Activated CD8-positive, alpha-beta T cell treated with anti-CD3 and anti-CD28 coated beads, Interleukin-2, amount 10 ng/mL, durations not matched to agents 7 days and 5 days (primary cell): ENCODE measurements at regions not wholly inside any gene's neighbourhood (a gene's known extent, or its start where the extent isn't known, plus 50 kb on each side); places are given as distances from the start of the nearest gene placed in this dataset.

Experiments used
- ATAC-seq: fragments of 150-1000 bp; cut with Tn5 transposase; one replicate; pipeline ENCODE4 v1.10.0; 2021; ENCODE audit warnings: moderate library complexity
- CTCF ChIA-PET: fragments of 350-600 bp; sonication (Branson Sonifier 250); formaldehyde crosslinking; loops from one replicate; lab custom pipeline; 2021; ENCODE audit warnings: antibody characterized with exemption; lab: Charles Lee
- POLR2A ChIA-PET: fragments of 350-600 bp; sonication (Branson Sonifier 250); formaldehyde crosslinking; loops from one replicate; lab custom pipeline; 2021; ENCODE audit warnings: antibody characterized with exemption; lab: Charles Lee
- DNase-seq: peaks from one replicate; pipeline ENCODE4 v3.0.0-alpha.2; 2020
- H3K27ac Mint-ChIP-seq: one replicate; pipeline ENCODE4 v1.8.0; 2021; ENCODE audit warnings: mild to moderate bottlenecking, mixed read lengths
- H3K27me3 Mint-ChIP-seq: one replicate; pipeline ENCODE4 v1.8.0; 2021; ENCODE audit warnings: low read depth, mixed read lengths
- H3K36me3 Mint-ChIP-seq: one replicate; pipeline ENCODE4 v1.8.0; 2021; ENCODE audit warnings: low read depth, mixed read lengths
- H3K4me1 Mint-ChIP-seq: one replicate; pipeline ENCODE4 v1.8.0; 2021; ENCODE audit warnings: low read depth, mixed read lengths
- H3K4me3 Mint-ChIP-seq: one replicate; pipeline ENCODE4 v1.8.0; 2021; ENCODE audit warnings: mild to moderate bottlenecking, mixed read lengths
- H3K9me3 Mint-ChIP-seq: one replicate; pipeline ENCODE4 v1.8.0; 2022; ENCODE audit warnings: mixed read lengths; ENCODE audit not compliant: insufficient read depth

DNA sequence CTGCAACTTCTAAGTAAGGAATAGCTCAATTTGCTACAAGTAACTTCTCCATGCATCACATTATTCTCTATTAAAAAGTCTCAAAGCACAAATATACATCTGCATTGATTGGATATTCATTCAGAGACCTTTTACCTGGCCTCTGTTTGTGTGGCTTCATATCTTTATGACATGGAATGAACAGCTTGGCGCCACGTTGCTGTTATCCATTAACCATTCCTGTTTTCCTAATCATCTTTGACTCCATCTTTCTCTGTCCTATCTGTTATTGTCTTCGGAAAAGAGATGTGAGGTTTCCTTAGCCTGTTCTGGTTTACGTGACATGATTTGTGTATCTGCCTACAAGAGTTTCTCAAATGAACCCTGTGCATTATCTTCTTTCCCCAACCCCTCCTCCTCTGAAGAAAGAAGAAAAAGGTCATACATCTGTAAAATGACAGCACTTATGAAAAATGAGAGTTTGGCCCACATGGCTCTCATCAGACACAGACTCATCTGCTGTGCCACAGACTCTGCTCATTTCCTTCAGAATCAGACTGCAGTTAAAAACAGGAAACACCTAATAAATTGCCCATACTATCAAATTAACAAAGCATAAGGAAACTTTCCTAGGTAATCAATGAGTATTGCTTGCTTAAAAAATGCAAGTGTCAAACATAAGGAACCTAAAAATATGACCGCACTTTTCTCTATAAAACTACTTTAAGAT is 347.6 kb upstream of the FAM241A start:
- DNase-seq (no peak), ATAC-seq (no peak)
- Mint-ChIP-seq H3K27ac (no peak overlapping the region), H3K27me3 (no peaks in the 10 kb centered on the region), H3K36me3 (no peaks in the 10 kb centered on the region), H3K4me3 (no peak overlapping the region), H3K9me3 (no peaks in the 10 kb centered on the region), H3K4me1 (no peaks in the 10 kb centered on the region)
- CTCF ChIA-PET, result no interaction called here
- POLR2A ChIA-PET, result no interaction called here

- POLR2A ChIA-PET, result no interaction called here
- CTCF ChIA-PET, result no interaction called here
Observed at GRCh38 chr4:111798840-111799239, 346.4 kb upstream of the FAM241A start.

DNA sequence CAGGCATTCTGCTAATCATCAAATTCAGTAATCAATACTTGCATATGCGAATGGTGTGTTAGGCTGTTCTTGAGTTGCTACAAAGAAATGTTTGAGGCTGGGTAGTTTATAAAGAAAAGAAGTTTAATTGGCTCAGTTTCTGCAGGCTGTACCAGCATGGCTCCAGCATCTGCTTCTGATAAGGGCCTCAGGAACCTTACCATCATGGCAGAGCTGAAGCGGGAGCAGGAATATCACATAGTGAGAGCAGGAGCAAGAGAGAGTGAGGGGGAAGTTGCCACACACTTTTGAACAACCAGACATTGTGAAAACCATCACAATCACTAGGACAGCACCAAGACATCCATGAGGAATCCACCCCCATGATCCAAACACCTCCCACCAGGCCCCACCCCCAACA is 344.7 kb upstream of the FAM241A start:
- no peak overlapping the region for H3K27ac Mint-ChIP-seq
- ChIA-PET CTCF (no interaction called here), POLR2A (no interaction called here)
- DNase-seq (no peak), ATAC-seq (no peak)
- H3K27me3 Mint-ChIP-seq, result no peaks in the 10 kb centered on the region
- no peaks in the 10 kb centered on the region for H3K4me1 Mint-ChIP-seq
- no peaks in the 10 kb centered on the region for H3K36me3 Mint-ChIP-seq
- no peak overlapping the region for H3K4me3 Mint-ChIP-seq
- no peaks in the 10 kb centered on the region for H3K9me3 Mint-ChIP-seq

More at GRCh38 chr4:111798840-111799239, 346.4 kb upstream of the FAM241A start:
- Mint-ChIP-seq H3K27ac (no peak overlapping the region), H3K4me3 (no peak overlapping the region), H3K9me3 (no peaks in the 10 kb centered on the region), H3K4me1 (no peaks in the 10 kb centered on the region), H3K27me3 (no peaks in the 10 kb centered on the region), H3K36me3 (no peaks in the 10 kb centered on the region)
- DNase-seq (no peak), ATAC-seq (no peak)

DNA sequence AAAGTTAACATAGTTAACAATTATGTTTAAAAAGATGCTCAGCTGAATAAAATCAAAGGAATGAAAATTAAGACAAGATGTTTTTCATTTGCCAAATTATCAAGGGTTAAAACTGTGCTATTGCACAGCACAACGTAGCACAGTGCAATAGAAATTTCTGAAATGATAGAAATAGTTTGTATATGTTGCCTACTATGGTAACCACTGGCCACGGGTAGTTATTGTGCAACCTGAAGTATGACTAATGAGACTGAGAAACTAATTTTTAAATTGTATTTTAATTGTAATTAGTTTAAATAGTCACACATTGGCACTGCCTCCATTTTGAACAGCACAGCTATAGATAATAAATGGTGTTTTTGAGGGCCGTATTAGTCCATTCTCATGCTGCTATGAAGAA is 343.1 kb upstream of the FAM241A start:
- no peak overlapping the region for H3K27ac Mint-ChIP-seq
- H3K27me3 Mint-ChIP-seq, result no peaks in the 10 kb centered on the region
- CTCF ChIA-PET, result no interaction called here
- DNase-seq, result no peak
- ATAC-seq, result no peak
- H3K9me3 Mint-ChIP-seq, result no peaks in the 10 kb centered on the region
- H3K4me3 Mint-ChIP-seq, result no peak overlapping the region
- POLR2A ChIA-PET, result no interaction called here
- no peaks in the 10 kb centered on the region for H3K4me1 Mint-ChIP-seq
- H3K36me3 Mint-ChIP-seq, result no peaks in the 10 kb centered on the region

GRCh38 chr4:111806331-111806730 is 338.9 kb upstream of the FAM241A start:
- POLR2A ChIA-PET, result no interaction called here
- Mint-ChIP-seq H3K36me3 (no peaks in the 10 kb centered on the region), H3K4me3 (no peak overlapping the region), H3K27me3 (no peaks in the 10 kb centered on the region), H3K27ac (no peak overlapping the region), H3K9me3 (no peaks in the 10 kb centered on the region), H3K4me1 (no peaks in the 10 kb centered on the region)
- ATAC-seq (no peak), DNase-seq (no peak)
- CTCF ChIA-PET, result no interaction called here

DNA sequence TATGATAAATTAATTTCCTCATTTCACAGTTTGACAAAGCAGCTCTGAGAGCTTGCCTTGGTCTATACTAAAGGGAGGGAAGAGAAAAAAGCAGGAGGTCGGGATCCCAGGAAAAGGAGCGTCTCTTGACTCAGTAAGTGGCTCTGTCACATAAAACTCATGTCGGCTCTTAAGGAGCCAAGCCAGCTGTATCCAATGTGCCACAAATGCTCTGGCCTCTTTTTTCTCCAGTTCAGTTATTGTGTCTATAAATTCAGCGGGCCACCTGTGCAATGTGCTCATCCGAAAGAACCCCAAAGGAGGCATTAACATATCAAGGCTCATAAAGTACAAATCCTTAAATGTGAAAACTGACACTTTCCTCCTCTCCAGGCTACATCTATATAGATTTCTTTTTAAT is 337.7 kb upstream of the FAM241A start:
- DNase-seq, result no peak
- Mint-ChIP-seq H3K27me3 (no peaks in the 10 kb centered on the region), H3K36me3 (no peaks in the 10 kb centered on the region), H3K4me3 (no peak overlapping the region), H3K27ac (no peak overlapping the region), H3K9me3 (no peaks in the 10 kb centered on the region), H3K4me1 (no peaks in the 10 kb centered on the region)
- ChIA-PET CTCF (no interaction called here), POLR2A (no interaction called here)
- no peak for ATAC-seq

DNA sequence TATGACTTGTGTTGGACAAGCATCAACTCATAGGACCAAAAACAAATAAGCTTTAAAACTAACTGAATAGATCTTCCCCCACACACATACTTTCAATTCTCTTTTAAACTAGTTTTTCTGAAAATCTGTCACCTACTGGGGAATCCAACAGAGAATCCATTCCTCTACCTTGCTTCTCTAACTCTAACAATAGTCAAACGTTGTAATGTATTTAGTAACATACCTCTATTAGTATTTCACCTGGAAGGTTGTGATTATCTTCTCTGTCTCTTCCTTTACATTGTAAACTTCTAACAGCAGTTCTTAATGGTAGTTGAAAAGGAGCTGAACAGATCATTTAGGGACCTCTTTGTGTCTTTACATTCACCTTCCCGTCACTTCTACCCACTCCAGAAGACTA is 337.1 kb upstream of the FAM241A start:
- ChIA-PET POLR2A (no interaction called here), CTCF (no interaction called here)
- ATAC-seq, result no peak
- Mint-ChIP-seq H3K4me3 (no peak overlapping the region), H3K27me3 (no peaks in the 10 kb centered on the region), H3K4me1 (no peaks in the 10 kb centered on the region), H3K9me3 (no peaks in the 10 kb centered on the region), H3K36me3 (no peaks in the 10 kb centered on the region), H3K27ac (no peak overlapping the region)
- no peak for DNase-seq

DNA sequence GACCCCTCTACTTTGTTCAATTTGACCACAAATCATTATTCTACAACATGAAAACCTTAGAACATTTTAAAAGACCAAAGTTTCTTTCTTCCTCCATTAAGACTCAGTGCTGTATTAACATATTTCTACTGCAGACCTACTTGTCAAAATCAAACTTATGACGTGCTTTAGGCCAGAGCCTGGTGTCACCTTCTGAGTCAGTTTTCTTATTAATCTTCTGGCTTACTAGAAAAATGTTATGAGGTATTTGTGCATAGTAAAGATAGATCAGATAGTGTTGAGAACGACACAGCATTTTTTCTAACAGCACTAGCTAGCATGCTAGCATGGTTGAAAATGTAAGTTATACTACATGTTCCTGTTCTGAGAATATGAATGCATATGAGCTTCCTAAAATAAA is 333.6 kb upstream of the FAM241A start:
- Mint-ChIP-seq H3K36me3 (no peaks in the 10 kb centered on the region), H3K4me3 (no peak overlapping the region), H3K9me3 (no peaks in the 10 kb centered on the region), H3K27ac (no peak overlapping the region), H3K4me1 (no peaks in the 10 kb centered on the region), H3K27me3 (no peaks in the 10 kb centered on the region)
- ATAC-seq, result no peak
- ChIA-PET CTCF (no interaction called here), POLR2A (no interaction called here)
- no peak for DNase-seq

DNA sequence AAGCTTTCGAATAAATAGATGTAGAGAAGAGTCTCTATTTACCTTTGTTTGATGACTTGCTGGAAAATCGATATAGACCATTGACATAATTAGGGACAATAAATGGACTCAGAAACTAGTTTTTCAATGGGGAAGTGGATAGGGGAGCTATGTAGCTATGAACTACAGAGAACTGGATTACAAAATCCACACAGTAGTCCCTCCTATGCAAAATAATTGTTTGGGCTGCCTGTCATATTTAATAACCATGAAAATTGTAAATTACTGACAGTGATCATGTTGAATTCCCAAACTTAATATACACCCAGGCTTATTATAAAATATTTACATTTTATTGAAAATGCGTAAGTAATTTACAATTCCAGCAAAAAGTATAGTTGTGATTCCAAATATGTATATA is 333.1 kb upstream of the FAM241A start:
- ChIA-PET CTCF (no interaction called here), POLR2A (no interaction called here)
- H3K4me3 Mint-ChIP-seq, result no peak overlapping the region
- no peak for ATAC-seq
- no peak overlapping the region for H3K27ac Mint-ChIP-seq
- DNase-seq, result no peak
- H3K9me3 Mint-ChIP-seq, result no peaks in the 10 kb centered on the region
- no peaks in the 10 kb centered on the region for H3K36me3 Mint-ChIP-seq
- H3K27me3 Mint-ChIP-seq, result no peaks in the 10 kb centered on the region
- no peaks in the 10 kb centered on the region for H3K4me1 Mint-ChIP-seq

GRCh38 chr4:111812760-111813159 is 332.5 kb upstream of the FAM241A start:
- CTCF ChIA-PET, result no interaction called here
- ATAC-seq, result no peak
- Mint-ChIP-seq H3K9me3 (no peaks in the 10 kb centered on the region), H3K4me3 (no peak overlapping the region), H3K27ac (no peak overlapping the region), H3K36me3 (no peaks in the 10 kb centered on the region), H3K27me3 (no peaks in the 10 kb centered on the region), H3K4me1 (no peaks in the 10 kb centered on the region)
- POLR2A ChIA-PET, result no interaction called here
- no peak for DNase-seq

DNA sequence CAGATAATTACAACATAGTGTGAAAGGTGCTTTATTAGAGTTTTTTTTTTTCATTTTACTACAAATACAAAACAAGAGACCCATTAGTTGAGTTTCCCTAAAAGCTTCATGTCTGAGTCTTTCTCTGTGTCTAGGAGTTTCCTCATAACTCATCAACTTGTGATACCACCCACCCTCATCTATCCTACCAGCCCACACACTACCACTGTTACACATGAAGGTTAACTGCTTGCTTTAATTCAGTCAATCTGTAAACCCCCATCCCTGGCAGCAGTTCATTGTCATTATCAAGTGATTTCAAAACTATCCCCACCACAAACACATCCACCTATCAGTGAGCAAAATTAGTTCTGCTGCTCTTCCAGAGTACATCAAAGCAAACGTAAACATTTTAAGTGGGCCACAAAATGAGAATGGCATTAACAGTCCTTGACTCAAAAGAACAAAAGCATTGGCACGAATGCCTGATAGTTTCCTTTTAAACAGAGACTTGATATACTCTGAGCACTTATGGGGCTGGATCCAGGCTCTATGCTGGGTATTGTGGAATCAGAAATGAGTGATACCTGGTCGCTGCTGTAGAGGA is 331.6 kb upstream of the FAM241A start:
- CTCF ChIA-PET, result no interaction called here
- POLR2A ChIA-PET, result no interaction called here

GRCh38 chr4:111814961-111815360 is 330.3 kb upstream of the FAM241A start:
- Mint-ChIP-seq H3K36me3 (no peaks in the 10 kb centered on the region), H3K27me3 (no peaks in the 10 kb centered on the region), H3K4me3 (no peak overlapping the region), H3K4me1 (no peaks in the 10 kb centered on the region), H3K9me3 (no peaks in the 10 kb centered on the region), H3K27ac (no peak overlapping the region)
- CTCF ChIA-PET, result no interaction called here
- POLR2A ChIA-PET, result no interaction called here
- DNase-seq, result no peak
- no peak for ATAC-seq

More for the DNA sequence above, 331.6 kb upstream of the FAM241A start:
- no peaks in the 10 kb centered on the region for H3K27me3 Mint-ChIP-seq
- no peaks in the 10 kb centered on the region for H3K9me3 Mint-ChIP-seq
- no peaks in the 10 kb centered on the region for H3K36me3 Mint-ChIP-seq
- DNase-seq, result no peak
- no peak for ATAC-seq
- no peaks in the 10 kb centered on the region for H3K4me1 Mint-ChIP-seq
- H3K27ac Mint-ChIP-seq, result no peak overlapping the region
- no peak overlapping the region for H3K4me3 Mint-ChIP-seq

DNA sequence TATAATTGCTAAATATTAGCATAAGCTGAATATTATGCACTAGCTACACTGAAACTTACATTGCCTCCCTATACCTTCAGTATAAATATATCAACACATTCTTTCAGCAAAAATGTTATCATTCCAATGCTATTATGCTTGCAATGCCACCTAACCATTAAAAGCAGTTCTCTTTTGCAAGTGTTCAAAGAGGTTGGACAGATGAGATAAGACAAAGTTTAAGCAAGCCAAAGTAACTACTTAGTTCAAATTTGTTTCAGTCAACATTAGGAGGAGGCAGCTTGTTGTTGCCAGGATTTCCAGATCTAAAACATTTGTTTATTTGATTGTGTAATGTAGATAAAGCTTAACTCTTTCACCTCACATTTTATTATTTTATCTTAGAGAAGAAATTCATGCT is 323.9 kb upstream of the FAM241A start:
- no peaks in the 10 kb centered on the region for H3K36me3 Mint-ChIP-seq
- no peak overlapping the region for H3K27ac Mint-ChIP-seq
- DNase-seq, result no peak
- ChIA-PET CTCF (interaction anchor here (1.3 kb wide), 1 partner anchor 16 kb away, joined by 4 read pairs; no protein-coding TSS in a partner anchor), POLR2A (no interaction called here)
- no peak for ATAC-seq
- no peaks in the 10 kb centered on the region for H3K27me3 Mint-ChIP-seq
- no peaks in the 10 kb centered on the region for H3K4me1 Mint-ChIP-seq
- no peaks in the 10 kb centered on the region for H3K9me3 Mint-ChIP-seq
- H3K4me3 Mint-ChIP-seq, result no peak overlapping the region
